Retinal pigment epithelial cell (primary cell): ENCODE measurements at regions not wholly inside any gene's neighbourhood (a gene's known extent, or its start where the extent isn't known, plus 50 kb on each side); places are given as distances from the start of the nearest gene placed in this dataset.

Source experiments
- DNase-seq: peaks from one replicate; pipeline ENCODE4 v3.0.0-alpha.2; 2010; ENCODE audit warnings: low read depth
- H3K4me3 ChIP-seq: 2 replicates; pipeline ENCODE4 v1.5.1; 2011; ENCODE audit warnings: mild to moderate bottlenecking, low read length, control low read depth, moderate library complexity
- TF ChIP-seq, protein P1 (sequence below): conservative IDR thresholded peaks from 2 replicates; pipeline ENCODE4 v1.5.1; 2011; ENCODE audit warnings: low read depth, low read length, control low read depth, inconsistent platforms

DNA sequence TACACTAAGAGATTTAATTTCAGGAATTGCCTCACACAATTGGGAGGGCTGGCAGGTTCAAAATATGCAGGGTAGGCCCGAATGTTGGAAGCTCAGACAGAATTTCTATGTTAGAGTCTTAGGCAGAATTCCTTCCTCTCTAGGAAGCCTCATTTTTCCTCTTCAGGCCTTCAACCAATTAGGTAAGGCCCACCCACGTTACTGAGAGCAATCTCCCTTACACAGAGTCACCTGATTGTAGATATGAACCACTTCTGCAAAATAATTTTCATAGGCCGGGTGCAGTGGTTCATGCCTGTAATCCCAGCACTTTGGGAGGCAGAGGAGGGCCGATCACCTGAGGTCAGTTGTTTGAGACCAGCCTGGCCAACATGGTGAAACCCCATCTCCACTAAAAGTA, 50.2 kb upstream of the HIVEP1 start:
- no peak for DNase-seq
- no peak overlapping the region for H3K4me3 ChIP-seq
- TF ChIP-seq, protein P1, sequence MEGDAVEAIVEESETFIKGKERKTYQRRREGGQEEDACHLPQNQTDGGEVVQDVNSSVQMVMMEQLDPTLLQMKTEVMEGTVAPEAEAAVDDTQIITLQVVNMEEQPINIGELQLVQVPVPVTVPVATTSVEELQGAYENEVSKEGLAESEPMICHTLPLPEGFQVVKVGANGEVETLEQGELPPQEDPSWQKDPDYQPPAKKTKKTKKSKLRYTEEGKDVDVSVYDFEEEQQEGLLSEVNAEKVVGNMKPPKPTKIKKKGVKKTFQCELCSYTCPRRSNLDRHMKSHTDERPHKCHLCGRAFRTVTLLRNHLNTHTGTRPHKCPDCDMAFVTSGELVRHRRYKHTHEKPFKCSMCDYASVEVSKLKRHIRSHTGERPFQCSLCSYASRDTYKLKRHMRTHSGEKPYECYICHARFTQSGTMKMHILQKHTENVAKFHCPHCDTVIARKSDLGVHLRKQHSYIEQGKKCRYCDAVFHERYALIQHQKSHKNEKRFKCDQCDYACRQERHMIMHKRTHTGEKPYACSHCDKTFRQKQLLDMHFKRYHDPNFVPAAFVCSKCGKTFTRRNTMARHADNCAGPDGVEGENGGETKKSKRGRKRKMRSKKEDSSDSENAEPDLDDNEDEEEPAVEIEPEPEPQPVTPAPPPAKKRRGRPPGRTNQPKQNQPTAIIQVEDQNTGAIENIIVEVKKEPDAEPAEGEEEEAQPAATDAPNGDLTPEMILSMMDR = no peak

DNA sequence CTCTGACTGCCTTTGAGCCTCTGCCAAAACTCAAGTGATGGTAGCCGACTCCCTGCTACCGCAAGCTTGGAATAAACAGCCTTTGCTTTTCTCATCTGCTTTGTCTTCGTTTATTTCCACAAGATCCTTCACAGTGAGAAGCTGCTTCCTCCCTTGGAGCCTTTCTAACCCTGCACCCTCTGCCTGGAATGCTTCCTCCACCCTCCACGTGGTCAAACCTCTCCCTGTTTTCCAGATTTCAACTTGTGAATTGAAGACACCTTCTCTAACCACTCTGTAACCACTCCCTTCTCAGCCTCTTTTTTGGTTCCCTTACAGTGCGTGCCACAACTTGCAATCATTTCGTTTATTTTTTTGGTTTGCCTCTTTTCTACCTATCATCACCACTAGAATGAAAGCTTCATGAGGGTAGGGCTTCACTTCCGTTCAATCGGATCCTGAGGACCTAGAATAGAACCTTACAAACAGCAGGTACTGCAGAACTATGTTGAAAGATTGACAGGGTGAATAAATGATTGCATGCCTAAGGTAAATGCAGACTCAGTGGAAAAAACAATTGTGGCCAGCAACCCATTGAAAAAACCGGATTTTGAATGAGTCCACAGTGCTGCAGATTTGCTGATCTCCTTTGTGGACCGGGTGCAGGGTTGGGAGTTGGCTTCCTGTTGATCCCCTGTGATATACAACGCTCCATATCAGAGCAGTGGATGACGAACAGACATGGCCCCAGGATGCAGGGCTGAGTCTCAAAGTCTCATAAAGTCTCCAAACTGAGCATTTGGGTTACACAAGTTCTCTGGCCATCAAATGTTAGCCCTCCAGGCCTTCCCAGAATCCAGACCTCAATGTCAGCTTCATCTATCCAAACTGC, 51.0 kb upstream of the HIVEP1 start:
- TF ChIP-seq, protein P1 = no peak
- DNase-seq = no peak
- H3K4me3 ChIP-seq = no peak overlapping the region

DNA sequence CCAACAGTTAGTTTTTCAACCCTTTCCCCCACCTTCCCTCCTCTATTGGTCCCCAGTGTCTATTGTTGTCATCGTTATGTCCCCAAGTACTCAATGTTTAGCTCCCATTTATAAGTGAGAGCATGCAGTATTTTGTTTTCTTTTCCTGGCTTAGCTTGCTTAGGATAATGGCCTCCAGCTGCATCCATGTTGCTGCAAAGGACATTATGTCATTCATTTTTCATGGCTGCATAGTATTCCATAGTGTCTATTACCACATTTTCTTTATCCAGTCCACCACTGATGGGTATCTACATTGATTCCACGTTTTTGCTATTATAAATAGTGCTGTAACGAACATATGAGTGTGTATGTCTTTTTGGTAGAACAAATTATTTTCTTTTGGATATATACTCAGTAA, 55.3 kb upstream of the HIVEP1 start:
- no peak overlapping the region for H3K4me3 ChIP-seq
- no peak for DNase-seq
- TF ChIP-seq, protein P1 = no peak

DNA sequence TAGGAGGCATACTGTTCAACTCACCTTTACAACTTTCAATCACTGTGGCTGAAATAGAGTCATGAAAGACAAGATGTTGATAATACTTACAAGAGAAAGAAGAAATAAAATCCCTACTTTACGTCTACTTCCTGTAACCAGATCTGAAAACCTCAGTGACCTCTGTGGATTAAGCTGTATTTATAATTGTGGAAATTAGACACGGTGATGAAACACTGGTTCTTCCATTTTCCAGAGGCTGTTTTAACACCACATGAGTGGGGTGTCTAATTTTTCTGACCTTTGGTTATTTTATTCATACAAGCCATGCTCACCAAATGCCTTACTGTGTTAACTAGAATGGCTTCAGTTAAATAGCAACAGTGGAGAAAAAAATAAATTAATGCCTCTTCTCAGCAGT, 58.5 kb upstream of the HIVEP1 start:
- H3K4me3 ChIP-seq = no peak overlapping the region
- DNase-seq = no peak
- TF ChIP-seq, protein P1 = no peak

DNA sequence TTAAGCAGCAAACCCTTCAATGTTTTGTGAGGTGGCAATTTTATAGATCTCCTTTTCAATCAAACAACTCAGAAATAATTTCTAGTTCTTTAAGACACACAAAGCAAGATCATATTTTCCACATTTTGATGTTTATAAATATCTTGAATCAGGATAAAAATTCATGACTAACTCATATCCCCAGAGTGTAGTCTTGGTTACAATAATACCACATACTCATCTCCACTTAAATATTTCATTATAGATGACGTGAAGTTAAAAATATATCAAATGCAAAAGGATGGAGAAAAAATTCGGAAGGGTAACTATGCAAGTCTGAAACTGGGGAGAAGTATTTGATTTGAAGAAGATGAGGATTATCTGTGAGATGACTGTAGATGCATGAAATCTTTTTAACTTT, 59.8 kb upstream of the HIVEP1 start:
- TF ChIP-seq, protein P1 = no peak
- DNase-seq = no peak

DNA sequence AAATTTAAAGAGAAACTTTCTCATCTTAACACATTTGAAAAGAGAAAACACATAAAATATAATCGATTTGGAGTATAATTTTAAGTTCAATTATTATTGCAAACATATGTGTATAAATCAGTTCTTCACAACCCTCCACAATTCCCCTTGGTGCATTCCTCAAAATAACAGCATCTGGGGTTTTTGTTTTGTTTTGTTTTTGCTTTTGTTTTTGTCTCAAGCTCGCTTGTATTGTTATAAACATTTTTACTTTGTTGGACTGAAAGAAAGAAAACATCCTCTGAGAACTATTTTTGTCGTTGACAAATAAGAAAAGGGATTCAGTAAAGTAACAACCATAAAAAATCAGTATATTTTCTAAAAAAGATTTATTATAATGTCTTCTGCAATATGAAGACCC, 60.2 kb upstream of the HIVEP1 start:
- TF ChIP-seq, protein P1 = no peak
- H3K4me3 ChIP-seq = no peak overlapping the region
- DNase-seq = no peak

More for the DNA sequence above, 59.8 kb upstream of the HIVEP1 start:
- H3K4me3 ChIP-seq = no peak overlapping the region

DNA sequence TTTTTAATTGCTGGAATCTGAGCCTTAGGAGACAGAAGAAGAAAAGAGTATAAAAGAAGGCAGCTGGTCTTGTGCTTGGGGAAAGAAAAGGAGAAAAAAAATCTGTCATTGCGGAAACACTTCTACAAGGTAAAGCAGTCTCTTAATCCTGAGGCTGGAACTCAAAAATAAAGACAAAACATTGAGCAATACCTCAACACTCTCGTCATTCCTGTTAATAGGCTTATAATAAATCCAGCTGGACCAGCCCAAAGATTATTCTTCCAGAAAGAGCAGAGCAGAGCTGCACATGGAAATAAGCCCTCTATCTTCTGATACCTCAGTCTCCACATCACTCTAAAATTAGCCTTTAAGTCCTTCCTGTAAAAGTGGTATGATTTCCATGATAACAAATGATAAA, 62.0 kb upstream of the HIVEP1 start:
- DNase-seq = peak; percentile 91
- no peak overlapping the region for H3K4me3 ChIP-seq
- TF ChIP-seq, protein P1 = no peak
